Sigmoid colon (tissue), 6 donors: ENCODE measurements at regions not wholly inside any gene's neighbourhood (a gene's known extent, or its start where the extent isn't known, plus 50 kb on each side); places are given as distances from the start of the nearest gene placed in this dataset.

ENCODE experiments used
- DNase-seq: peaks from one replicate; pipeline ENCODE4 v3.0.0-alpha.2; 2019
- H3K27ac ChIP-seq, 4 donors: fragments of 200-600 bp; sonication (generic); one replicate each; pipeline ENCODE4 v1.5.1; 2016 to 2019; ENCODE audit warnings: mild to moderate bottlenecking in 1 of 4
- H3K27me3 ChIP-seq, 3 donors: fragments of 200-600 bp; sonication (generic); one replicate each; pipeline ENCODE4 v1.5.1; 2019; ENCODE audit warnings: mild to moderate bottlenecking in 1 of 3
- H3K36me3 ChIP-seq, 4 donors: fragments of 200-600 bp; sonication (generic); one replicate each; pipeline ENCODE4 v1.5.1; 2016 to 2019
- H3K4me1 ChIP-seq, 4 donors: fragments of 200-600 bp; sonication (generic); one replicate each; pipeline ENCODE4 v1.5.1; 2017 to 2019
- H3K4me3 ChIP-seq, 4 donors: fragments of 200-600 bp; sonication (generic); one replicate each; pipeline ENCODE4 v1.5.1; 2017 to 2019; ENCODE audit warnings: mild to moderate bottlenecking in 2 of 4, moderate library complexity in 1 of 4
- H3K9me3 ChIP-seq, 4 donors: fragments of 200-600 bp in 3 of 4; sonication (generic) in 3 of 4; one replicate each; pipeline versions ENCODE4 v1.5.1 to v1.6.1; 2013 to 2019
- EP300 ChIP-seq, 4 donors: sonication (generic); formaldehyde crosslinking; IDR thresholded peaks; one replicate each; pipeline ENCODE4 v1.6.1; 2017; ENCODE audit warnings: antibody characterized with exemption in 4 of 4
- POLR2A ChIP-seq, 2 donors: fragments of 450-650 bp; IDR thresholded peaks; one replicate each; pipeline ENCODE4 v1.6.1; 2016; ENCODE audit warnings: antibody characterized with exemption in 2 of 2, mild to moderate bottlenecking in 2 of 2, moderate library complexity in 2 of 2
- POLR2AphosphoS5 ChIP-seq, 4 donors: sonication (generic); formaldehyde crosslinking; IDR thresholded peaks; one replicate each; pipeline ENCODE4 v1.6.1; 2017; ENCODE audit warnings: antibody characterized with exemption in 4 of 4
- WGBS, 2 donors: extraction: QIAGEN DNeasy Blood & Tissue Kit; methylation state at CpG; one replicate each; pipeline ENCODE4 v1.1.7; 2013; 5-methylcytosine and 5-hydroxymethylcytosine counted together
- intact Hi-C: fragments of 100-400 bp; cut with DNase I; formaldehyde crosslinking; loops from one replicate; pipeline ENCODE4 v1.15.1; 2023
- TF ChIP-seq, protein P1 (sequence below), 4 experiments: fragments of 450-650 bp in 3 of 4; fragments of 200-600 bp in 1 of 4; IDR thresholded peaks; one replicate each; pipeline ENCODE4 v1.5.1; 2016 to 2019; ENCODE audit warnings: antibody characterized with exemption in 4 of 4, mild to moderate bottlenecking in 3 of 4, moderate library complexity in 2 of 4
- donor health status: healthy with polysubstance abuse.
- donor health status: healthy.

DNA sequence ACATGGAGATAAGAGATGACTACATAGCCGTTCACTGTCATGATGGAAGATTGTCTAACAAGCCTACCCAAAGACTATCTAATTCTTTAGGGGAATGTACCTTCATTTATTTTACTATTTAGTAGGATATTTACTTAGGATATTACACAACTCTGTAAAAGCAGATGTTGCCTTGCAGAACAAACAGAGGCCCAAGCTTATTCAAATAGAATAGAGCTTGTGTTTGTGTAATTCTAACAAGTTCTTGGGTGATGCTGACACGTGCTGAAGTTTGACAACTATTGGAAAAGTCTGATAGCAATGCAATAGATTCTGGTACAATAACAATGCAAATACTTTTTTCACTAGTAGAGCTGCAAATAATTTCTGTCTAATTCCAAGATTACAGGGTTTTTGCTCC, 447.6 kb downstream of the TOX3 start:
- no peak for TF ChIP-seq POLR2AphosphoS5 (IDR thresholded peaks at IDR 0.05)
- no peak for TF ChIP-seq POLR2A (IDR thresholded peaks at IDR 0.05)
- TF ChIP-seq EP300 (IDR thresholded peaks at IDR 0.05), result no peak
- TF ChIP-seq, protein P1, sequence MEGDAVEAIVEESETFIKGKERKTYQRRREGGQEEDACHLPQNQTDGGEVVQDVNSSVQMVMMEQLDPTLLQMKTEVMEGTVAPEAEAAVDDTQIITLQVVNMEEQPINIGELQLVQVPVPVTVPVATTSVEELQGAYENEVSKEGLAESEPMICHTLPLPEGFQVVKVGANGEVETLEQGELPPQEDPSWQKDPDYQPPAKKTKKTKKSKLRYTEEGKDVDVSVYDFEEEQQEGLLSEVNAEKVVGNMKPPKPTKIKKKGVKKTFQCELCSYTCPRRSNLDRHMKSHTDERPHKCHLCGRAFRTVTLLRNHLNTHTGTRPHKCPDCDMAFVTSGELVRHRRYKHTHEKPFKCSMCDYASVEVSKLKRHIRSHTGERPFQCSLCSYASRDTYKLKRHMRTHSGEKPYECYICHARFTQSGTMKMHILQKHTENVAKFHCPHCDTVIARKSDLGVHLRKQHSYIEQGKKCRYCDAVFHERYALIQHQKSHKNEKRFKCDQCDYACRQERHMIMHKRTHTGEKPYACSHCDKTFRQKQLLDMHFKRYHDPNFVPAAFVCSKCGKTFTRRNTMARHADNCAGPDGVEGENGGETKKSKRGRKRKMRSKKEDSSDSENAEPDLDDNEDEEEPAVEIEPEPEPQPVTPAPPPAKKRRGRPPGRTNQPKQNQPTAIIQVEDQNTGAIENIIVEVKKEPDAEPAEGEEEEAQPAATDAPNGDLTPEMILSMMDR (IDR thresholded peaks at IDR 0.05), result no peak
- DNase-seq, result no peak
- H3K27ac ChIP-seq, result no peak overlapping the region
- no peaks in the 10 kb centered on the region for H3K4me1 ChIP-seq
- no peaks in the 10 kb centered on the region for H3K36me3 ChIP-seq
- intact Hi-C loops, result no loop called here
- WGBS, 2 donors, result 25 to 66% methylated on average over 2 of the region's 2 CpGs
- no peaks in the 10 kb centered on the region for H3K9me3 ChIP-seq
- H3K27me3 ChIP-seq, result no peaks in the 10 kb centered on the region
- H3K4me3 ChIP-seq, result no peak overlapping the region

DNA sequence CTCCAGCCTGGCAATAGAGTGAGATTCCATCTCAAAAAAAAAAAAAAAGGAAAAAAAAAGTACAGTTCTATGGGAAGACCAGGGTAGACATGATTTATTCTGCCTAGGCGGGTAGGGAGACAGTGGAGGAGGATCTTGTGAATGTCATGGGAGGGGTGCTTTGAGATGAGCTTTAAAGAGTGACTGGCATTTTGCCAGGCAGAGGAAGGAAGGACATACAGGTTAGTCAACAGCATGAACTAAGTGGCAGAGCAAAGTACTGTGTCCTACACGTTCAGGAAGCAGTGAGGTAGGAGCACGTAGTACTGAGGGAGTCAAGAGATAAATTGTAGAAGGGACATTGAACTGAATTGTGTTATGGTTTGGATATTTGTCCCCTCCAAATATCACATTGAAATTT, 451.5 kb downstream of the TOX3 start:
- no peaks in the 10 kb centered on the region for H3K9me3 ChIP-seq
- TF ChIP-seq EP300 (IDR thresholded peaks at IDR 0.05) (no peak), POLR2AphosphoS5 (IDR thresholded peaks at IDR 0.05) (no peak), POLR2A (IDR thresholded peaks at IDR 0.05) (no peak)
- TF ChIP-seq, protein P1 (IDR thresholded peaks at IDR 0.05), result no peak
- H3K4me1 ChIP-seq, result no peaks in the 10 kb centered on the region
- no peak overlapping the region for H3K27ac ChIP-seq
- H3K36me3 ChIP-seq, result no peaks in the 10 kb centered on the region
- H3K27me3 ChIP-seq, result no peaks in the 10 kb centered on the region
- DNase-seq, result no peak
- 56 to 71% methylated on average over 3 of the region's 3 CpGs for WGBS, 2 donors
- no peak overlapping the region for H3K4me3 ChIP-seq
- intact Hi-C loops, result no loop called here

DNA sequence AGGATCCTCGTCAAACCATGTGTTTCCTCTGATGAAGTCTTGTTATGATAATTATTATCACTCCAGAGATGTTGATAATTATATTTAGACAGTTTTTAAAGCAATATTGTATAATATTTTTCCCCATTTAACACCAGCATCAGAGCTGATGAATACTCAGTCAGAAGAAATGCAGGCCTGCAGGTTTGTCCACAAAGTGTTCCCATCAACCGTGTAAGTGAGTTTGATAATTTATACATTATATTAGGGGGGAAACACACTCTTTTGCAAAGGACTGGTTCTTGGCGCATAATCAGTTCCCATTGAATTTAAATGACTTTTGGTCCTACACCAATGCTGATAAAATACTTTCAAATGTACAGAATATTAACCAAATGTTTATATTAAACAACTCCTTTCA, 454.8 kb downstream of the TOX3 start:
- no peak overlapping the region for H3K4me3 ChIP-seq
- no peaks in the 10 kb centered on the region for H3K27me3 ChIP-seq
- TF ChIP-seq, protein P1 (IDR thresholded peaks at IDR 0.05), result no peak
- TF ChIP-seq EP300 (IDR thresholded peaks at IDR 0.05) (no peak), POLR2AphosphoS5 (IDR thresholded peaks at IDR 0.05) (no peak), POLR2A (IDR thresholded peaks at IDR 0.05) (no peak)
- no peak for DNase-seq
- H3K4me1 ChIP-seq, result no peaks in the 10 kb centered on the region
- no peak overlapping the region for H3K27ac ChIP-seq
- no peaks in the 10 kb centered on the region for H3K36me3 ChIP-seq
- H3K9me3 ChIP-seq, result no peaks in the 10 kb centered on the region
- intact Hi-C loops, result no loop called here
- 94 to 98% methylated on average over 3 of the region's 3 CpGs for WGBS, 2 donors

DNA sequence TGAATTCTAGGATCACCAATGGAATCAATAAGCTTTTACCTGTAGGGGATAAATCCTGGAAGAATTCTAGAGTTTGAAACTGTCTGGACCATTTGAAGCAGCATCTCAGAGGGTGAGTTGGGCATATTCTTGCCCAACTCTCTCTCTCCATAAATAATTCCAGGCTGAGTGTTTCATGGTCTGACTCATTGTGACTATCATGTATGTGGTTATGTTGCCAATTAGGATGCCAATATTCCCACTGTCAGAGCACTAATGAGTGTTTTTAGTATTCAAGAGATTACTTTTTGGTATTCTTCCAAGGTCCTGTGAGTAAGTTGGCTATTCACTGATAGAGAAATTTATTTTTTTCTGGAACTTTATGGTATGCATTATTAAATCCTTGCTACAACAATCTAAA, 456.9 kb downstream of the TOX3 start:
- no peaks in the 10 kb centered on the region for H3K27me3 ChIP-seq
- no peaks in the 10 kb centered on the region for H3K36me3 ChIP-seq
- H3K9me3 ChIP-seq, result no peaks in the 10 kb centered on the region
- H3K27ac ChIP-seq, result no peak overlapping the region
- TF ChIP-seq POLR2A (IDR thresholded peaks at IDR 0.05), result no peak
- no peak for TF ChIP-seq POLR2AphosphoS5 (IDR thresholded peaks at IDR 0.05)
- TF ChIP-seq, protein P1 (IDR thresholded peaks at IDR 0.05), result no peak
- TF ChIP-seq EP300 (IDR thresholded peaks at IDR 0.05), result no peak
- intact Hi-C loops, result no loop called here
- no peaks in the 10 kb centered on the region for H3K4me1 ChIP-seq
- DNase-seq, result no peak
- H3K4me3 ChIP-seq, result no peak overlapping the region

DNA sequence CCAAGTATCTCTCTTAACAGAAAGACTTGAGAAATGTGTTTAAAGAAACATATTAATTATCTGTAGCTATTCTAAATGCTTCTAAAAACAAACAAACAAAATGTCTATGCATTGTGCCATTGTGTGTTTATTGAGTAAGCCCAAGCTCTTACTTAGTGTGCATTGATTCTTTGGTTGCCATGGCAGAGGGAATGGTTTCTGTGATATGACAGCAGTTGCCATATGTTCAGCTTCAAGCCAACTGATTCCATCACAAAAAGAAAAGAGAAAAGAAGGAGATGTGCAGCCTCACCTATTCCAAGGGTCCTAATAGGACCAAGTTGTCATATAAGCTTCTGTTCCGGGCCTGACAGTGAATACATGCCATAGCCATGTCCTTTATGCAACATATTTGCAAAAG, 457.5 kb downstream of the TOX3 start:
- no peaks in the 10 kb centered on the region for H3K4me1 ChIP-seq
- no peaks in the 10 kb centered on the region for H3K9me3 ChIP-seq
- no peak overlapping the region for H3K27ac ChIP-seq
- no peaks in the 10 kb centered on the region for H3K36me3 ChIP-seq
- 85 to 93% methylated on average over 1 of the region's 1 CpG for WGBS, 2 donors
- H3K27me3 ChIP-seq, result no peaks in the 10 kb centered on the region
- H3K4me3 ChIP-seq, result no peak overlapping the region
- intact Hi-C loops, result no loop called here
- no peak for DNase-seq
- TF ChIP-seq POLR2A (IDR thresholded peaks at IDR 0.05) (no peak), EP300 (IDR thresholded peaks at IDR 0.05) (no peak), POLR2AphosphoS5 (IDR thresholded peaks at IDR 0.05) (no peak)
- TF ChIP-seq, protein P1 (IDR thresholded peaks at IDR 0.05), result no peak
